Stomach (tissue), 4 donors: ENCODE measurements at regions not wholly inside any gene's neighbourhood (a gene's known extent, or its start where the extent isn't known, plus 50 kb on each side); places are given as distances from the start of the nearest gene placed in this dataset.

Source experiments
- CTCF ChIP-seq, 7 experiments: fragments of 450-650 bp in 4 of 7; fragments of 200-600 bp in 3 of 7; sonication (generic) in 3 of 7; IDR thresholded peaks; one replicate each; pipeline ENCODE4 v1.5.1; 2016 to 2019; ENCODE audit warnings: antibody characterized with exemption in 7 of 7, control low read depth in 2 of 7, mild to moderate bottlenecking in 1 of 7
- EP300 ChIP-seq: sonication (generic); formaldehyde crosslinking; IDR thresholded peaks from one replicate; pipeline ENCODE4 v1.6.1; 2017; ENCODE audit warnings: antibody characterized with exemption
- POLR2A ChIP-seq, 4 donors: fragments of 450-650 bp; IDR thresholded peaks; one replicate each; pipeline ENCODE4 v1.6.1; 2016; ENCODE audit warnings: antibody characterized with exemption in 4 of 4, control low read depth in 2 of 4, mild to moderate bottlenecking in 1 of 4, moderate library complexity in 1 of 4
- POLR2AphosphoS5 ChIP-seq, 3 donors: sonication (generic); formaldehyde crosslinking; IDR thresholded peaks; one replicate each; pipeline ENCODE4 v1.6.1; 2016; ENCODE audit warnings: antibody characterized with exemption in 3 of 3

- TF ChIP-seq CTCF (IDR thresholded peaks at IDR 0.05) (no peak), POLR2A (IDR thresholded peaks at IDR 0.05) (no peak), POLR2AphosphoS5 (IDR thresholded peaks at IDR 0.05) (no peak), EP300 (no peak)
Observed at GRCh38 chr5:108672639-108673038, 75.1 kb upstream of the FER start.
